ENCODE measurements at regions not wholly inside any gene's neighbourhood (a gene's known extent, or its start where the extent isn't known, plus 50 kb on each side); places are given as distances from the start of the nearest gene placed in this dataset.

DNA sequence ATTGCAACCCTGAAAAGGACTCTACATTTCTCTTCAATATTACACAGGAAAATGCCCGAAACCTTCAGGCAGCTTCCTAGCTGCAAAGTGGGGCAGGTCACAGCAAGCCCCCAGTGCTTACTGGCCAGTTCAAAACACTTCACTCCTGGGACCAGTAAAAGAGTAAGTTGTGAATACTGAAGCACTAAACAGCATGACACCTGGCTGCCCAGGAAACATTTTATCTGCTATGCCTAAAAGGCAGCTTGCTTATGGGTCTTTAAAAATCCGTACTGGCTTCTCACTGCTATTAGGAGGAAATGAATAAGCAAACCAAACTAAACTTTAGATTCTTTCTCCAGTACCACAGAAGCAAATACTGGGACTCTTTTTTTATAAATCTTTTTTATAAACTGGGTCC lies 457.9 kb upstream of the ALCAM start:
- TF ChIP-seq CTCF (IDR thresholded peaks at IDR 0.05) (no peak), POLR2A (IDR thresholded peaks at IDR 0.05) (no peak)

Measured in body of pancreas (tissue), 4 donors.